Activated naive CD8-positive, alpha-beta T cell treated with anti-CD3 and anti-CD28 coated beads for 36 hours (primary cell): ENCODE measurements at regions not wholly inside any gene's neighbourhood (a gene's known extent, or its start where the extent isn't known, plus 50 kb on each side); places are given as distances from the start of the nearest gene placed in this dataset.
"Not testable (repeated sequence)": the region's sequence is repeated elsewhere in the genome, so short reads cannot be mapped to it uniquely, and the experiment has no call there.

Experiments
- DNase-seq: peaks from one replicate; pipeline ENCODE4 v3.0.0; 2021
- H3K27ac Mint-ChIP-seq: one replicate; pipeline ENCODE4 v1.8.0; 2022; ENCODE audit warnings: mild to moderate bottlenecking, moderate library complexity, mixed read lengths
- H3K27me3 Mint-ChIP-seq: one replicate; pipeline ENCODE4 v1.8.0; 2022; ENCODE audit warnings: mild to moderate bottlenecking, mixed read lengths
- H3K36me3 Mint-ChIP-seq: one replicate; pipeline ENCODE4 v1.8.0; 2021; ENCODE audit warnings: mild to moderate bottlenecking, mixed read lengths
- H3K4me1 Mint-ChIP-seq: one replicate; pipeline ENCODE4 v1.8.0; 2021; ENCODE audit warnings: mixed read lengths
- H3K4me3 Mint-ChIP-seq: one replicate; pipeline ENCODE4 v1.8.0; 2022; ENCODE audit warnings: mild to moderate bottlenecking, moderate library complexity, mixed read lengths
- H3K9me3 Mint-ChIP-seq: one replicate; pipeline ENCODE4 v1.8.0; 2022; ENCODE audit warnings: mixed read lengths

DNA sequence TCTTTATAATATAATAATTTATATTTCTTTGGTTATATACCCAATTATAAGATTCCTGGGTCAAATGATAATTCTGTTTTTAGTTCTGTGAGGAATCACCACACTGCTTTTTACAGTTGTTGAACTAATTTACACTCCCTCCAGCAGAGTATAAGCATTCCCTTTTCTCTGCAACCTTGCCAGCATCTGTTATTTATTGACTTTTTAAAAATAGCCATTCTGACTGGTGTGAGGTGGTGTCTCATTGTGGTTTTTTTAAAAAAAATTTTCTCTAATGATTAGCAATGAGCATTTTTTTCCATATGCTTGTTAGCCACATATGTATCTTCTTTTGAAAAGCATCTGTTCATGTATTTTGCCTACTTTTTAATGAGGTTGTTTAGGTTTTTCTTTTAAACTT is 122.2 kb downstream of the ZNF486 start:
- Mint-ChIP-seq H3K36me3 (no peaks in the 10 kb centered on the region), H3K4me3 (no peak overlapping the region), H3K9me3 (no peaks in the 10 kb centered on the region), H3K27me3 (no peaks in the 10 kb centered on the region), H3K27ac (no peak overlapping the region), H3K4me1 (no peaks in the 10 kb centered on the region)
- no peak for DNase-seq

DNA sequence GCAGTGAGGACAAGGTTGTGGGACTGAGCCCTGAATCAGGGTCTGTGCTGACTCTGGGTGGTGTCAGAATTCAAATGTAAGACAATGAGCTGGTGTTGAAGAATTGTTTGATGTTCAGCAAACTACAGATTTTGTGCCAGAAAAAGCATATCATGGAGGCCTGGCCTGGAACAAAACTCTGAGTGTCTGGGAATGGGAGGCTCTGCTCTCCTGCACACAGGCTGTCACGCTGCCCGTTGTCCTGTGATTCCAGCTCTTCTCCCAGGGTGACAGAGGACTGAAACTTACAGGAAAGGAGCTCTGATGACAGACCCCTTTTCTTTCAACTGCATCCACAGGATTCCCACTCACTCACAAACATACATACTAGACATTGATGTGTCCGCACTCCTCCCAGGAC is 120.1 kb downstream of the ZNF486 start:
- H3K9me3 Mint-ChIP-seq, result no peaks in the 10 kb centered on the region
- no peak for DNase-seq
- H3K4me3 Mint-ChIP-seq, result no peak overlapping the region
- H3K27ac Mint-ChIP-seq, result no peak overlapping the region
- H3K4me1 Mint-ChIP-seq, result no peaks in the 10 kb centered on the region
- H3K36me3 Mint-ChIP-seq, result no peaks in the 10 kb centered on the region
- no peaks in the 10 kb centered on the region for H3K27me3 Mint-ChIP-seq

DNA sequence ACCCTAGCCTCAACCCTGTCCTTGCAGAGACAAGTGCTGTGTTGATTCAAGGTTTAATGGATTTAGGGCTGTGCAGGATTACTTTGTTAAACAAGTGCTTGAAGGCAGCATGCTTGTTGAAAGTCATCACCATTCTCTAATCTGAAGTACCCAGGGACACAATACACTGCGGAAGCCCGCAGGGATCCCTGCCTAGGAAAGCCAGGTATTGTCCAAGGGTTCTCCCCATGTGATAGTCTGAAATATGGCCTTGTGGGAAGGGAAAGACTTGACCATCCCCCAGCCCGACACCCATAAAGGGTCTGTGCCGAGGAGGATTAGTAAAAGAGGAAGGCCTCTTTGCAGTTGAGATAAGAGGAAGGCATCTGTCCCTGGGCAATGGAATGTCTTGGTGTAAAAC is 118.9 kb downstream of the ZNF486 start:
- H3K9me3 Mint-ChIP-seq, H3K36me3 Mint-ChIP-seq, DNase-seq, H3K27me3 Mint-ChIP-seq, H3K27ac Mint-ChIP-seq, H3K4me3 Mint-ChIP-seq, H3K4me1 Mint-ChIP-seq: not testable (repeated sequence)

DNA sequence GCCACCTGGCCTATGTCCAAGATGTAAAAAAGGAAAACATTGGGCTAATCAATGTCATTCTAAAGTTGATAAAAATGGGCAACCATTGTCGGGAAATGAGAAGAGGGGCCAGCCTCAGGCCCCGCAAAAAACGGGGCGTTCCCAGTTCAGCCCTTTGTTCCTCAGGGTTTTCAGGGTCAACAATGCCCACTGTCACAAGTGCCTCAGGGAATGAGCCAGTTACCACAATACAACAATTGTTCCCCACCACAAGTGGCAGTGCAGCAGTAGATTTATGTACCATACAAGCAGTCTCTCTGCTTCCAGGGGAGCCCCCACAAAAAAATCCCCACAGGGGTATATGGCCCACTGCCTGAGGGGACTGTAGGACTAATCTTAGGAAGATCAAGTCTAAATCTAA is 112.5 kb downstream of the ZNF486 start:
- Mint-ChIP-seq H3K4me1 (peaks cover 8% of the 10 kb centered on the region), H3K9me3 (no peaks in the 10 kb centered on the region), H3K27me3 (peaks cover 4% of the 10 kb centered on the region), H3K36me3 (no peaks in the 10 kb centered on the region), H3K4me3 (no peak overlapping the region), H3K27ac (no peak overlapping the region)
- no peak for DNase-seq

DNA sequence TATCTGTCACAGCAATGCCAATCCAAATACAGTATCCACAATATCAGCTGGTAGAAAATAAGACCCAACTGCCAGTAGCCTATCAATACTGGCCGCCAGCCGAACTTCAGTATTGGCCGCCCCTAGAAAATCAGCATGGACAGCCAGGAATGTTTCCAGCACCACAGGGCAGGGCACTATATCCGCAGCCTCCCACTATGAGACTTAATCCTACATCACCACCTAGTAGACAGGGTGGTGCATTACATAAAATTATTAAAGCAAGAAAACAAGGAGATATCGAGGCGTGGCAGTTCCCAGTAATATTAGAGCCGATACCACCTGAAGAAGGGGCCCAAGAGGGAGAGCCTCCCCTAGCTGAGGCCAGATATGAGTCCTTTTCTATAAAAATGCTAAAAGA is 111.3 kb downstream of the ZNF486 start:
- H3K4me1 Mint-ChIP-seq, result peaks cover 8% of the 10 kb centered on the region
- no peak overlapping the region for H3K4me3 Mint-ChIP-seq
- H3K36me3 Mint-ChIP-seq, result no peaks in the 10 kb centered on the region
- no peaks in the 10 kb centered on the region for H3K9me3 Mint-ChIP-seq
- H3K27ac Mint-ChIP-seq, result no peak overlapping the region
- DNase-seq, result peak; percentile 3
- H3K27me3 Mint-ChIP-seq, result peaks cover 4% of the 10 kb centered on the region

DNA sequence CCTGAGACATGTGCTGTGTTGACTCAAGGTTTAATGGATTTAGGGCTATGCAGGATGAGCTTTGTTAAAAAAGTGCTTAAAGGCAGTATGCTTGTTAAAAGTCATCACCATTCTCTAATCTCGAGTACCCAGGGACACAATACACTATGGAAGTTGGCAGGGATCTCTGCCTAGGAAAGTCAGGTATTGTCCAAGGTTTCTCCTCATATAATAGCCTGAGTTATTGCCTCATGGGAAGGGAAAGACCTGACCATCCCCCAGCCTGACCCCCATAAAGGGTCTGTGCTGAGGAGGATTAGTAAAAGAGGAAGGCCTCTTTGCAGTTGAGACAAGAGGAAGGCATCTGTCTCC is 109.7 kb downstream of the ZNF486 start:
- H3K9me3 Mint-ChIP-seq, H3K36me3 Mint-ChIP-seq, H3K4me3 Mint-ChIP-seq, H3K27ac Mint-ChIP-seq, H3K27me3 Mint-ChIP-seq, DNase-seq, H3K4me1 Mint-ChIP-seq: not testable (repeated sequence)

DNA sequence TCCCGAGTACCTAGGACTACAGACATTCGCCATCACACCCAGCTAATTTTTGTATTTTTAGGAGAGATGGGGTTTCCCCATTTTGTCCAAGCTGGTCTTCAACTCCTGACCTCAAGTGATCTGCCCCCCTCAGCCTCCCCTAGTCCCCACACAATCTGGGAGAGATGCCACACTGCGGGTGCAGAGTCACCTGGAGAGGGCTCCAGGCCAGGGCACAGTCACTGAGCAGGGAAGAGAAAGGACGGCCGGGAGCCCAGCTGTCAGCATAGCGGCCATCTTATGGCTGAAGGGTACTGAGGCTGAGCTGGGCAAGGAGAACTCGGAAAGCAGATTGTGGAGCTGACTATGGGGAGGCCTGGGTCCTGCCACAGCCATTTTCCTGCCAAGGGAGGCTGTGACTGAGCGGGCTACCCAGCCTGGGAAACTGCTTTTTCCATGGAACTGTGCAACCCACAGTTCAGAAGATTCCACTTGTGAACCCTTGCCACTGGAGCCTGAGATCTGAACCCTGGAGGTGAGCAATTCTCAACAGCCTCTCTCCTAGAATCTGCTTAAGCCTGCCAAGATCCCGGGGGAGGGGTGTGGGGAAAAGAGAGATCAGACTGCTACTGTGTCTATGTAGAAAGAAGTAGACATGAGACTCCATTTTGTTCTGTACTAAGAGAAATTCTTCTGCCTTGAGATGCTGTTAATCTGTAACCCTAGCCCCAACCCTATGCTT is 109.2 kb downstream of the ZNF486 start:
- H3K36me3 Mint-ChIP-seq, result no peaks in the 10 kb centered on the region
- no peak overlapping the region for H3K4me3 Mint-ChIP-seq
- H3K27ac Mint-ChIP-seq, result no peak overlapping the region
- no peaks in the 10 kb centered on the region for H3K9me3 Mint-ChIP-seq
- peaks cover 4% of the 10 kb centered on the region for H3K27me3 Mint-ChIP-seq
- no peak for DNase-seq
- H3K4me1 Mint-ChIP-seq, result peaks cover 8% of the 10 kb centered on the region

DNA sequence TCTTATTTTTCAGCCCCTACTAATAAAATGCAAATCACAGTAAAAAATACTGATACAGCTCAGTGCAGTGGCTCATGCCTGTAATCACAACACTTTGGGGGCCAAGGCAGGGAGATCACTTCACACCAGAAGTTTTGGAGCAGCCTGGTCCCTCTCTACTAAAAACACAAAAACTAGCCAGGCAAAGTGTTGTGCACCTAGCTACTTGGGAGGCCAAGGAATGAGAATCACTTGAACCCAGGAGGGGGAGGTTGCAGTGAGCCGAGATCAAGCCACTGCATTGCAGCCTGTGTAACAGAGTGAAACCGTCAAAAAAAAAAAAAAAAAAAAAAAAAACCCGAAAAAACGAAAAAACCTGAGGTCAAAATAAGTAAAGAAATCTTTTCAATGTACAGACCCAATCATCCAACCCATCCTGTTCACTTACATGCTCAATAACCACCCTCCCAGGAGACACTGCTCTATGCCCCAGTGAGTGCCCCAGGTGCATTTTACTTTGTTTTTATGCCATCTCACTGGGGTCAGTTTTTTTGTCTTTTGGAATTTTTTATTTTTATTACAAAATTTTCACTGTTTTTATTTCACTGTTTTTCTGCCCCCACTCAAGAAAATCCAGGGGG is 107.0 kb downstream of the ZNF486 start:
- H3K36me3 Mint-ChIP-seq, result no peaks in the 10 kb centered on the region
- peaks cover 4% of the 10 kb centered on the region for H3K27me3 Mint-ChIP-seq
- H3K9me3 Mint-ChIP-seq, result no peaks in the 10 kb centered on the region
- peaks cover 8% of the 10 kb centered on the region for H3K4me1 Mint-ChIP-seq
- no peak for DNase-seq
- H3K4me3 Mint-ChIP-seq, result no peak overlapping the region
- H3K27ac Mint-ChIP-seq, result no peak overlapping the region

DNA sequence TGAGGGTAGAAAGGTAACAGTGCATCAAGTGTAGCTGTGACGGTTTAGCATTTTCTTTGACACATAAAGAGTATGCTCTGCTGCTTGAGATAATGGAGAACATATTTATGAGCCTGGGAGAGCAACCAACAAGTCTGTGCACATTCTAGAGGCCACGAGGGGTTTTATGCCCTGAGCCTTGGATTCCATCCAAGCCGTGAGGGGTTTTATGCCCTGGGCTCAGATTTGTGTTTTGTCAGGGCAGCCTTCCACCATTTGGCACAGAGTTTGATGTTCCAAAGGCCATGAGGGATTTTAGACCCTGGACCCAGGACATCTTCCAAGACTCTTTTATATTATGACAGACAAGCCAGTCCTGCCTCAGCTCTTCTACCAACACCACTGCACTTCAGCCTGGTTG is 106.4 kb downstream of the ZNF486 start:
- H3K27me3 Mint-ChIP-seq, result no peaks in the 10 kb centered on the region
- DNase-seq, result no peak
- peaks cover 7% of the 10 kb centered on the region for H3K4me1 Mint-ChIP-seq
- H3K9me3 Mint-ChIP-seq, result no peaks in the 10 kb centered on the region
- no peak overlapping the region for H3K4me3 Mint-ChIP-seq
- no peaks in the 10 kb centered on the region for H3K36me3 Mint-ChIP-seq
- no peak overlapping the region for H3K27ac Mint-ChIP-seq

DNA sequence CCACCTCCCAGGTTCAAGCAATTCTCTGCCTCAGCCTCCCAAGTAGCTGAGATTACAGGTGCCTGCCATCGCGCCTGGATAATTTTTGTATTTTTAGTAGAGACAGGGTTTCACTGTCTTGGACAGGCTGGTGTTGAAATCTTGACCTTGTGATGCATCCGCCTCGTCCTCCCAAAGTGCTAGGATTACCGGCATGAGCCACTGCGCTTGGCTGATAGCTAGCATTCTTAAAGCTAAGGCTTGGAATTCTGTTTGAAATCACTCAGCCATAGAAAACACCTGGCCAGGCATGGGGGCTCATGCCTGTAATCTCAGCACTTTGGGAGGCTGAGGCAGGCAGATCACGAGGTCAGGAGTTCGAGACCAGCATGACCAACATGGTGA is 105.6 kb downstream of the ZNF486 start:
- not testable (repeated sequence) for H3K4me1 Mint-ChIP-seq, H3K36me3 Mint-ChIP-seq, H3K4me3 Mint-ChIP-seq, H3K27me3 Mint-ChIP-seq, H3K27ac Mint-ChIP-seq, H3K9me3 Mint-ChIP-seq, DNase-seq

DNA sequence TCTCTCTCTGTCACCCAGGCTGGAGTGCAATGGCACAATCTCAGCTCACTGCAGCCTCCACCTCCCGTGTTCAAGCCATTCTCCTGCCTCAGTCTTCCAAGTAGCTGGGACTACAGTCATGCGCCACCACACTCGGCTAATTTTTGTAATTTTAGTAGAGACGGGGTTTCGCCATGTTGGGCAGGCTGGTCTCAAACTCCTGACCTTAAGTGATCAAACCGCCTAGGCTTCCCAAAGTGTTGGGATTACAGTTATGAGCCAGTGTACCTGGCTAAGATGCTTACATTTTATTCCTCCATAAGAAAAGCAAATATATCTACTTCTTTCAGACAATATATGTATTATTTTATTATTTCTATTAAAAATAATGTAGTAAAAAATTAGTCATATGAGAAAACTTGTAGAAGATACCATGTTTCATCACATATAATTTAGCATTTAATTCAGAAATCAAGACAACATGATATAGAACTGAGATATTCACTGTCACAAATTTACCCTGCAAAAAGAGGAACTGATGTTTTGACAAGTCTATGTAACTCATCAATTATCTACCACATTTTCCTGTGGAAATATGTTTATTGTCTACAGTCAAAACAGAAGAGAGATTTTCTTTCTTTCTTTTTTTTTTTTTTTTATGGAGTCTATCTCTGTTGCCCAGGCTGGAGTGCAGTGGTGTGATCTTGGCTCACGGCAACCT is 105.1 kb downstream of the ZNF486 start:
- H3K36me3 Mint-ChIP-seq, H3K4me3 Mint-ChIP-seq, H3K27ac Mint-ChIP-seq, H3K27me3 Mint-ChIP-seq, H3K9me3 Mint-ChIP-seq, H3K4me1 Mint-ChIP-seq, DNase-seq: not testable (repeated sequence)

DNA sequence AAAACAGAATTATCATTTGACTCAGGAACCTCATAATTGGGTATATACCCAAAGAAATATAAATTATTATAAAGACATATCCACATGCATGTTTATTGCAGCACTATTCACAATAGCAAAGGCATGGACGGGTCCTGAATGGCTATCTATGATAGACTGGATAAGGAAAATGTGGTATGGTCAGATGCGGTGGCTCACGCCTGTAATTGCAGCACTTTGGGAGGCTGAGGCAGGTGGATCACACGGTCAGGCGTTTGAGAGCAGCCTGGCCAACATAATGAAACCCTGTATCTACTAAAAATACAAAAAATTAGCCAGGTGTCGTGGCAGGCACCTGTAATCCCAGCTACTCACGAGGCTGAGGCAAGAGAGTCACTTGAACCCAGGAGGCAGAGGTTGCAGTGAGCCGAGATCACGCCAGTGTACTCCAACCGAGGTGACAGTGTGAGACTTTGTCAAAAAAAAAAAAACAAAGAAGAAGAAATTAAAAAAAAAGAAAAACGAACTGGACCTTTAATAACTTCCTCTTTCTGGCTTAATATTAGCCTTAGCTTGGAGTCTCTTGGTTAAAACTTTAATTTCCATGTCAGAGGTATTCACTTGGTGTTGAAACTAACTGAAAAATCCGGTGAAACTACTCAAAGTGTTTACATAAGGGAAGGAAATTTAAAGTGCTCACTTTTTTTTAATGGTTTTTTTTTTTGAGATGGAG is 104.4 kb downstream of the ZNF486 start:
- no peak for DNase-seq
- no peaks in the 10 kb centered on the region for H3K36me3 Mint-ChIP-seq
- H3K4me1 Mint-ChIP-seq, result no peaks in the 10 kb centered on the region
- no peaks in the 10 kb centered on the region for H3K27me3 Mint-ChIP-seq
- H3K27ac Mint-ChIP-seq, result no peak overlapping the region
- H3K9me3 Mint-ChIP-seq, result no peaks in the 10 kb centered on the region
- no peak overlapping the region for H3K4me3 Mint-ChIP-seq

DNA sequence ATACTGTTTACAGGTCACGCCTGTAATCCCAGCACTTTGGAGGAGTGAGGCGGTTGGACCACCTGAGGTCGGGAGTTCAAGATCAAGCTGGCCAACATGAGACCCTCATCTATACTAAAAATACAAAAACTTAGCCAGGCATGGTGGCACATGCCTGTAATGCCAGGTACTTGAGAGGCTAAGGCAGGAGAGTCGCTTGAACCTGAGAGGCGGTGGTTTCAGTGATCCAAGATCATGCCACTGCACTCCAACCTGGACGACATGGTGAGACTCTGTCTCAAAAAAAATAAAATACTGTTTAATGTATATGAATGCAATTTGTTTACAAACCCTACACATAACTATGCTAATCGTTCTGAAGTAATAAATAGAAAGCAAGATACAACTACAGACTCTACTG is 102.4 kb downstream of the ZNF486 start:
- Mint-ChIP-seq H3K27me3 (no peaks in the 10 kb centered on the region), H3K9me3 (no peaks in the 10 kb centered on the region), H3K4me1 (no peaks in the 10 kb centered on the region), H3K27ac (no peak overlapping the region), H3K4me3 (no peak overlapping the region), H3K36me3 (no peaks in the 10 kb centered on the region)
- no peak for DNase-seq

DNA sequence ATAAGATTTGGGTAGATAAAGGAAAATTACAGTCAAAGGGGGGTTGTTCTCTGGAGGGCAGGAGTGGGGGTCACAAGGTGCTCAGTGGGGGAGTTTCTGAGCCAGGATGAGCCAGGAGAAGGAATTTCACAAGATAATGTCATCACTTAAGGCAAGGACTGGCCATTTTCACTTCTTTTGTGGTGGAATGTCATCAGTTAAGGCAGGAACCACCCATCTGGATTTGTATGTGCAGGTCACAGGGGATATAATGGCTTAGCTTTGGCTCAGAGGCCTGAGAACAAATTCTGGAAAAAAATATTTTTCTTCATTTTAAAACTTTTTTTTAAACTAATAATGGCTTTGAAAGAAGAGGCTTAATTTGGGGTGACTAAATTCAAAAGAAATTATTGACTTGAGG is 94.5 kb downstream of the ZNF486 start:
- H3K4me1 Mint-ChIP-seq, H3K27ac Mint-ChIP-seq, DNase-seq, H3K9me3 Mint-ChIP-seq, H3K36me3 Mint-ChIP-seq, H3K4me3 Mint-ChIP-seq: not testable (repeated sequence)
- peaks cover 17% of the 10 kb centered on the region for H3K27me3 Mint-ChIP-seq

DNA sequence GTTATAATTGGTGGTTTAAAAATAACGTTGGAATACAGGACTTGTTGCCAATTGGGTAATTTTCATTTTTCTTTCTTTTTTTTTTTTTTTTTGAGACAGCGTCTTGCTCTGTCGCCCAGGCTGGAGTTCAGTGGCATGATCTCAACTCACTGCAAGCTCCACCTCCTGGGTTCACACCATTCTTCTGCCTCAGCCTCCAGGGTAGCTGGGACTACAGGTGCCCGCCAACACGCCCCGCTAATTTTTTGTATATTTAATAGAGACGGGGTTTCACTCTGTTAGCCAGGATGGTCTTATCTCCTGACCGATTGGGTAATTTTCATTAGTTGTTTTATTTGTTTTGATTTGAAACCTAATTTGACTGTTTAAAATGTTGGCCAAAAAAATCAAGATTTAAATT is 93.7 kb downstream of the ZNF486 start:
- not testable (repeated sequence) for DNase-seq, H3K4me1 Mint-ChIP-seq, H3K27ac Mint-ChIP-seq, H3K9me3 Mint-ChIP-seq, H3K36me3 Mint-ChIP-seq, H3K4me3 Mint-ChIP-seq
- peaks cover 17% of the 10 kb centered on the region for H3K27me3 Mint-ChIP-seq
